Hepatocyte (in vitro differentiated cells): ENCODE measurements at regions not wholly inside any gene's neighbourhood (a gene's known extent, or its start where the extent isn't known, plus 50 kb on each side); places are given as distances from the start of the nearest gene placed in this dataset.

Source experiments
- EZH2 ChIP-seq: fragments of 200-600 bp; sonication (generic); IDR thresholded peaks from 2 replicates; pipeline ENCODE4 v1.6.1; 2016; ENCODE audit warnings: antibody characterized with exemption, mild to moderate bottlenecking, borderline replicate concordance
- TF ChIP-seq, protein P1 (sequence below): fragments of 200-600 bp; sonication (generic); IDR thresholded peaks from 2 replicates; pipeline ENCODE4 v1.5.1; 2016; ENCODE audit warnings: antibody characterized with exemption, mild to moderate bottlenecking; ENCODE audit not compliant: poor library complexity

DNA sequence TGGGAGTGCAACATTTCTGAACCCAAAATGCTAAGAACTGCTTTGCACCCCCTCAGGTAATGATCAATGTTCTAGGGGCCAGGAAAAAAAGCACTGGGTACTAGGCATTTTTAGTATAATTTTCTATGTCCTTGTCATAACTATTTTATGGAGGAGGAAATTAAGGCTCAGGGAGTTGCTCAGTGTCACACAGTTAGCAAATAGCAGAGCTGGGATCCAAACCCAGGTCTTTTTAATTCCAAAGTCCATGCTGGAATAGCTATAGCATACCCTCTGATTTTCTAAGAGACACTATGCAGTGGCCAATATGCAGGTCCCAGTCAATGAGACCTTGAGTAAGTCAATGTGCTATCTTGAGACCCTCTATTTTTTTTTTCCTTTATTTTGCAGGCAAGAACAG, 394.5 kb upstream of the USP24 start:
- TF ChIP-seq, protein P1, sequence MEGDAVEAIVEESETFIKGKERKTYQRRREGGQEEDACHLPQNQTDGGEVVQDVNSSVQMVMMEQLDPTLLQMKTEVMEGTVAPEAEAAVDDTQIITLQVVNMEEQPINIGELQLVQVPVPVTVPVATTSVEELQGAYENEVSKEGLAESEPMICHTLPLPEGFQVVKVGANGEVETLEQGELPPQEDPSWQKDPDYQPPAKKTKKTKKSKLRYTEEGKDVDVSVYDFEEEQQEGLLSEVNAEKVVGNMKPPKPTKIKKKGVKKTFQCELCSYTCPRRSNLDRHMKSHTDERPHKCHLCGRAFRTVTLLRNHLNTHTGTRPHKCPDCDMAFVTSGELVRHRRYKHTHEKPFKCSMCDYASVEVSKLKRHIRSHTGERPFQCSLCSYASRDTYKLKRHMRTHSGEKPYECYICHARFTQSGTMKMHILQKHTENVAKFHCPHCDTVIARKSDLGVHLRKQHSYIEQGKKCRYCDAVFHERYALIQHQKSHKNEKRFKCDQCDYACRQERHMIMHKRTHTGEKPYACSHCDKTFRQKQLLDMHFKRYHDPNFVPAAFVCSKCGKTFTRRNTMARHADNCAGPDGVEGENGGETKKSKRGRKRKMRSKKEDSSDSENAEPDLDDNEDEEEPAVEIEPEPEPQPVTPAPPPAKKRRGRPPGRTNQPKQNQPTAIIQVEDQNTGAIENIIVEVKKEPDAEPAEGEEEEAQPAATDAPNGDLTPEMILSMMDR = no peak
- no peak for TF ChIP-seq EZH2
